ENCODE measurements at regions not wholly inside any gene's neighbourhood (a gene's known extent, or its start where the extent isn't known, plus 50 kb on each side); places are given as distances from the start of the nearest gene placed in this dataset.

DNA sequence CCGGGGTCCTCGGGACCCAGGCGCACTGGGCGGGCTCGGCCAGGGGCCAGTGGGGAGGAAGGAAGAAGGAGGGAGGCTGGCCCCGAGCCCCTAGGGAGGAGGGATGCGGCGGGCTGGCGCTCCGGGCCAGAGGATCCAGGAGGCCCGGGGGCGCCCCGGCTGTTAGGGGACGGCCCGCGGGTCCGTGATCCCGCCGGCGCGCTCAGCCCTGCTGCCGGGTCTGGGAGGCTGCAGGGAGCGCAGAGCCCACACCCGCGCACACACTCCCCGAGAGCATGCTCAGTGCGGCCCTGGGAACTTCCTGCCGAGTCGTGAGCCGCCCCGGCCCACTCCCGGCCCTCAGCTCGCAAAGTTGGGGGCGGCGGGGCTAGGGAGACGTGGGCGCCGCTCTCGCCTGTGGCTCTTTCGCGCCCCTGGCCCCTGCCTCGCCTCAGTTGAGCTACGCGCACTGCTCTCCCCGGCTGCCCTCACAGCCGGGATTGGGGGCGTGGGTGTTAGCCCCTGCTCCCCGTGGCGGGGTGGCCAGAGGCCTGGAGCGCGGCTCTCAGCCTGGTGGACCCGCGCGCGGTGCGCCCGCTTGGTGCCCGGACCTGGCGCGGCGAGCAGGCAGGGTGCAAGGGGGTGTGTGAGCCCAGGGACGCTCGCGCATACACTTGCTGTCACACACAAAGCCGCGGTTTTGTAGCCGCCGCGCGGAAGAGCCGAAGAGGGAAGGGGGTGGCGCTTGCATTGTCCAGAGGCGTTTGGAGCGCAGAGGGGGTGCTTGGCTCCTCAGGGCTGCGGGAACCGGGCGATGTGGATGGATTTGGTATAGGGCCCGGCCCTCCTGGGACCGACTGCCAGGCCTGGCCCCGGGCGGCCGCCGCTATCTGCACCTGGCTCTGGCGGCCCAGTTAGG, 132.9 kb upstream of the MGAT5 start:
- in situ Hi-C loops (cut with MboI; ENCODE audit: low pct_unique_long_range_greater_than_20kb in 2 of 9, low sequenced_read_pairs in 9 of 9, unreplicated experiment in 9 of 9) = loop anchor here (10.0 to 25.0 kb wide), 9 partner anchors 91 to 791 kb away; partner anchors contain the start of gene CCNT2 (in 2 of the 9)
- Histone ChIP-seq H3K4me3 (peak overlapping the region; percentile 67 to 89 (median 69)), H3K4me1 (replicated peaks in 1 of 2) (peaks cover 22 to 33% of the 10 kb centered on the region in 2 donors), H3K27ac (peak overlapping the region; percentile 73)
- WGBS, 10 experiments = 0 to 5% (median 0%) methylated on average over 3 to 5 of the region's 84 CpGs; no CpG with 5 or more reads in 6 of the 10 experiments
- peak; percentile 54 to 70 (median 64) for ATAC-seq (replicated peaks in 6 of 8)

DNA sequence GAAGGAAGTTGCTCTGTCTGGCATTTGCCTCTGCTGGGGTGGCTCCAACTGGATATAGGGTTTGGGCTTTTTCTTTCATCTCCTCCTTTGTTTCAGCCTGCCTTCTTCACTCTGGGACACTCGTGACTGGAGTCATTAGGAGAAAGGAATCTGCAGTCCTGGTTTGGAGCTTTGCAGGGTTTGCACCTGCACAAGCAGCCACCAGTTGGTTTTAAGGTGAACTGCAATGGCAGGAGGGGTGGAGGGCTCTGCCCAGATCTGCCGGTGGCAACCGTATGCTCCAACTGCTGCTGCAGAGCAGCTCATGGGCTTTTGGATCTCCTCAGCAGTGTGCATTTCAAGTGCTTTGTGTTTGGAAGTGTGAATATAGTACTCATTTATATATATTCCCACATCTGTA, 131.3 kb upstream of the MGAT5 start:
- 67 to 100% (median 100%) methylated on average over 1 to 3 of the region's 3 CpGs; no CpG with 5 or more reads in 3 of the 10 experiments for WGBS, 10 experiments
- Histone ChIP-seq H3K4me3 (no peak overlapping the region), H3K4me1 (replicated peaks in 1 of 2) (peaks cover 27 to 37% of the 10 kb centered on the region in 2 donors), H3K27ac (no peak overlapping the region)
- in situ Hi-C loops (cut with MboI; ENCODE audit: low pct_unique_long_range_greater_than_20kb in 2 of 9, low sequenced_read_pairs in 9 of 9, unreplicated experiment in 9 of 9) = loop anchor here (10.0 to 25.0 kb wide), 9 partner anchors 90 to 790 kb away; partner anchors contain the start of gene CCNT2 (in 2 of the 9)
- no peak for ATAC-seq (replicated peaks in 6 of 8)

DNA sequence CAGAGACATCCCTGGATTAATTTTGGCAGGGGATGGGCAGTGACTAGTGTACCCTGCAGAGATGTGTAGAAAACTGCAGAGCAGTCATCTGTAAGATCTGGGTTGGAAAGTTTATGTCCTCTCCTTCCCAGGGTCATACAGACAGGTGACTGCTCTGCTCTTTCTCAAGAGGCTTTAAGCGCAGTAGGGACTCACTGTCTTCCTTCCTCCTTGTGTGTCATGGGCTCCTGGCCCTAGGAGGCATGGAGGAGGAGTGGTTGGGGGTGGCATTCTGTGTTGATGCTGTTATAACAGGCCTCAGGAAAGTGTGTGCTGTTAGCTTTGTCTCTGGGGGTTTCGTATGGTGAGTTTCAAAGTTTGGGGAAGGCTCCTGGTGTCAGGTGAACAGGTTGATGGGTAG, 130.5 kb upstream of the MGAT5 start:
- WGBS, 10 experiments = 67 to 100% (median 100%) methylated on average over 1 to 2 of the region's 2 CpGs; no CpG with 5 or more reads in 3 of the 10 experiments
- Histone ChIP-seq H3K4me3 (no peak overlapping the region), H3K27ac (no peak overlapping the region), H3K4me1 (replicated peaks in 1 of 2) (peaks cover 27 to 37% of the 10 kb centered on the region in 2 donors)
- in situ Hi-C loops (cut with MboI; ENCODE audit: low pct_unique_long_range_greater_than_20kb in 2 of 9, low sequenced_read_pairs in 9 of 9, unreplicated experiment in 9 of 9) = loop anchor here (10.0 to 25.0 kb wide), 9 partner anchors 89 to 789 kb away; partner anchors contain the start of gene CCNT2 (in 2 of the 9)
- ATAC-seq (replicated peaks in 6 of 8) = no peak

DNA sequence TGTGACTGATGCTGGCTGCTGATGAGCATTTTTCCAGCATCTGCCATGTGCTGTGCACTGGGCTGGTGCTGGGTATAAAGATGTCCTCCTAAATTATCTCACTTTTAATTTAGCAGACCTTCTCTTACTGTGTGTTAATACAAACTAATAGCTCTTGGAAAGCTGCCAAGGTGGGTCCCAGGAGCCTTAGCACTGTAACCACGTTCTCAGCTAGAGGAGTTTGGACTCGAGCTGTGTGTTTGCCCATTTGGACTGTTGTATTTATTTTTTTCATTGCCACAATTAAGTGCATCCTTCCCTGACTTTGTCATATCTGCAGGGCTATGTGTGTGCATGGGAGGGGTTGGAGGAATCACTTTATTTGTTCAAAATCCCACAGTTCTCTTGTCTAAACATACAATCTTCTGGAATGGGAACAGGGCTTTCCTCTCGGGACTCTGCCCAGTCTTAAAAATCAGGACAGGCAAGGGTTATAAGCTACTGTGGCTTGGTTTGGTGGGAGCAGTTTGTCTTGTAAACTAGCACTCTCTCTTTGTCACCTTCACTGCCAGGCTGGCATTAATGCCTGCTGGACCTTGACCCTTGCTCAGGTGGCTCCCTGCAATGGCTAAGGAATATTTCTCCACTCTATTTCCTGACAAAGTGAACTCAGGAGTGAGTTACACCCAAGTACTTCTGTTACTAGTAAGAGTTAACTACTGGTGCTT, 129.7 kb upstream of the MGAT5 start:
- Histone ChIP-seq H3K4me1 (replicated peaks in 1 of 2) (peaks cover 20 to 30% of the 10 kb centered on the region in 2 donors), H3K27ac (no peak overlapping the region), H3K4me3 (no peak overlapping the region)
- no peak for ATAC-seq (replicated peaks in 6 of 8)
- in situ Hi-C loops (cut with MboI; ENCODE audit: low pct_unique_long_range_greater_than_20kb in 2 of 9, low sequenced_read_pairs in 9 of 9, unreplicated experiment in 9 of 9) = loop anchor here (10.0 to 25.0 kb wide), 9 partner anchors 88 to 788 kb away; partner anchors contain the start of gene CCNT2 (in 2 of the 9)
- WGBS, 10 experiments = 23 to 100% (median 70%) methylated on average over 1 to 2 of the region's 3 CpGs; no CpG with 5 or more reads in 3 of the 10 experiments

DNA sequence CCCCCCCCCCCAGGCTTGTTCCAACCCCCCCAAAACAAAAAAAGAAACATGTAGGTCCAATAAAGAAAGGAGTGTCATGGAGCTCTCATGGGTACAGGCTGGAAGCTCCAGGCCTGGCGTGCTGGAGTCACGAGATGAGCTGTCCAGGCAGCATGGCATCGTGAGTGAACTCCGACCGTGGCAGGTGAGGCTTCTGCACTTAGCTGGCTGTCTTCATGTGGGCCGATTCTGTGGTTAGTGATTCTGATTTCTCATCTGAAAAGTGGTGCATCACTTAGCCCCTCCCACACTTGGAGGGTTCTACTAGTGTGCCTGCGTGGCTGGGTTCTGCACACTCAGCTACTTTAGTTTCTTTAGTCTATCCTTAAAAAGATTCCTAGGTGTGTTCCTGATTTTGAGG, 126.4 kb upstream of the MGAT5 start:
- H3K4me3 ChIP-seq = no peak overlapping the region
- H3K27ac ChIP-seq = no peak overlapping the region
- H3K4me1 ChIP-seq (replicated peaks in 1 of 2) = peaks cover 13 to 18% of the 10 kb centered on the region in 2 donors
- in situ Hi-C loops (cut with MboI; ENCODE audit: low pct_unique_long_range_greater_than_20kb in 2 of 9, low sequenced_read_pairs in 9 of 9, unreplicated experiment in 9 of 9) = loop anchor here in 2 of 9 experiments (10.0 kb wide), 2 partner anchors 243 to 287 kb away; no protein-coding TSS in a partner anchor
- WGBS, 10 experiments = 78 to 100% (median 95%) methylated on average over 1 to 3 of the region's 7 CpGs; no CpG with 5 or more reads in 4 of the 10 experiments
- no peak for ATAC-seq (replicated peaks in 6 of 8)

DNA sequence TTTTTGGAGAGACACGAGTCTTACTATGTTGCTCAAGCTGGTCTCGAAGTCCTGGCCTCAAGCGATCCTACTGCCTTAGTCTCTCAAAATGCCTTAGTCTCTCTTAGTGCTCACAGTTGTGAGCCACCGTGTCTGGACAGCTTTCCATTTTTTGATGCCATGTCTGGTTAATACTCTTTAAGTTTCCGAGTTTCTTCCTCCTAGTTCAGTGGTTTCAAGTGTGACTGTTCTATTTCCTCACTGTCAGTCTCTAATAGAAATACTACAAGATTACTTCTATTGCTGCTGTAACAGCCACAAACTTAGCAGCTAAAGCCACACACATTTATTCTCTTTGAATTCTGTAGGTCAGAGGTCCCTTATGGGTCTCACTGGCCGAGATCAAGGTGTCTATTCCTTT, 125.1 kb upstream of the MGAT5 start:
- ATAC-seq (replicated peaks in 6 of 8) = no peak
- H3K4me1 ChIP-seq (replicated peaks in 1 of 2) = peaks cover 13 to 15% of the 10 kb centered on the region in 2 donors
- in situ Hi-C loops (cut with MboI; ENCODE audit: low pct_unique_long_range_greater_than_20kb in 2 of 9, low sequenced_read_pairs in 9 of 9, unreplicated experiment in 9 of 9) = loop anchor here in 2 of 9 experiments (10.0 kb wide), 2 partner anchors 244 to 286 kb away; no protein-coding TSS in a partner anchor

DNA sequence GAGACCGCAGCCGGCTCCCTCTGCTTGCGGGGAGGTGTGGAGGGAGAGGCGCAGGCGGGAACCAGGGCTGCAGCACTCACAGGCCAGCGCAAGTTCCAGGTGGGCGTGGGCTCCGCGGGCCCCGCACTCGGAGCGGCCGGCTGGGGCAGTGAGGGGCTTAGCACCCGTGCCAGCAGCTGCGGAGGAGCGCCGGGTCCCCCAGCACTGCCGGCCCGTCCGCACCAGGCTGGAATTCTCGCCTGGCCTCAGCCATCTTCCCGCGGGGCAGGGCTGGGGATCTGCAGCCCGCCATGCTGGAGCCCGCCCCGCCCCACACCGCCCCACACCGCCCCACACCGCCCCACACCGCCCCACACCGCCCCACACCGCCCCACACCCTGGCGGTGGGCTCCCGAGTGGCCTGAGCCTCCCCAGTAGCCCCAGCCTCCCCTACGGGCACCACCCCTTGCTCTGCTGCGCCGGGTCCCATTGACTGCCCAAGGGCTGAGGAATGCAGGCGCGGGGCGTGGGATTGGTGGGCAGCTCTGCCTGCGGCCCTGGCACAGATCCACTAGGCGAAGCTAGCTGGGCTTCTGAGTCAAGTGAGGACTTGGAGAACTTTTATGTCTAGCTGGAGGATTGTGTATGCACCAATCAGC, 123.9 kb upstream of the MGAT5 start:
- in situ Hi-C loops (cut with MboI; ENCODE audit: low pct_unique_long_range_greater_than_20kb in 2 of 9, low sequenced_read_pairs in 9 of 9, unreplicated experiment in 9 of 9) = loop anchor here in 2 of 9 experiments (10.0 kb wide), 2 partner anchors 245 to 285 kb away; no protein-coding TSS in a partner anchor
- Histone ChIP-seq H3K27ac (no peak overlapping the region), H3K4me1 (replicated peaks in 1 of 2) (peaks cover 5% of the 10 kb centered on the region in 2 donors), H3K4me3 (no peak overlapping the region)
- ATAC-seq (replicated peaks in 6 of 8) = no peak
- 40 to 100% (median 90%) methylated on average over 1 to 2 of the region's 42 CpGs; no CpG with 5 or more reads in 6 of the 10 experiments for WGBS, 10 experiments

More for the DNA sequence above, 125.1 kb upstream of the MGAT5 start:
- 81 to 100% (median 96%) methylated on average over 1 to 6 of the region's 6 CpGs; no CpG with 5 or more reads in 2 of the 10 experiments for WGBS, 10 experiments
- Histone ChIP-seq H3K27ac (no peak overlapping the region), H3K4me3 (no peak overlapping the region)

DNA sequence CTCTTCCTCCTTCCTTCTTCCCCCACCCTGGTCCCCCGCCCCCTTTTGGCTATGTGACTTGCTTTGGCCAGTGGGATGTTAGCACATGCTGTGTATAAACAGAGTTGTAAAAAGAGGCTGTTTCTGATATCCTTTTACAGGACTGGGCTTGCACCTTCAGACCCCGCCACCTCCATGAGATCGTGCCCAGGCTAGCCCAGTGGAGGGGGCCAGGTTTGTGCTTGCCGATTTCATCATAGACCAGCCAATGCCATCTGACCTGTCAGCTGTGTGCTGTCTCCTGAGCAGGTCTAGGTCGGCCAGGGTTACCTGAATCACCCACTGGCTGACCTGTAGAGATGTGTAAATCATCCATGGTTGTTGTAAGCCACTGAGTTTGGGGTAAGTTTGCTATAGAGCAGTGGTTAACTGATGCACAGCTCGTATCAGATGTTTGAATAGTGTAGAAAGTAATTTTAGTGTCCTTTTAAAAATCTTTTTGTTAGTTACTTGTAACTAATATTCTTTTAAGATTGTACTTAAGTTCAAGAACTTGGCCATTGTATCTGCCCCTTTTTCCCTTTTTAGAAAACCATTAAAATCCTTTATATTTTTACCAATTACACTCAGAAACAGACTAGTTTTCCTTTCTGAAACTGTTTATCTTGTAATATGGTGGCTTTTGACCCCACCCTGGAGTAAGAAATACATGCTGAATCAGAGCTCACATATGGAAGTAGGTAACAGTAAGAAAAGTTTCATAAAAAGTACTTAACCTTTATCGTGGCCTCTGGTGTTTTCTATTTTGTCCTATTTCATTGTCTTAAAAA, 122.0 kb upstream of the MGAT5 start:
- Histone ChIP-seq H3K4me3 (no peak overlapping the region), H3K27ac (no peak overlapping the region), H3K4me1 (replicated peaks in 1 of 2) (no peaks in the 10 kb centered on the region)
- in situ Hi-C loops (cut with MboI; ENCODE audit: low pct_unique_long_range_greater_than_20kb in 2 of 9, low sequenced_read_pairs in 9 of 9, unreplicated experiment in 9 of 9) = no loop called here
- ATAC-seq (replicated peaks in 6 of 8) = no peak
- WGBS, 10 experiments = 78 to 100% (median 94%) methylated on average over 1 to 5 of the region's 7 CpGs; no CpG with 5 or more reads in 2 of the 10 experiments

DNA sequence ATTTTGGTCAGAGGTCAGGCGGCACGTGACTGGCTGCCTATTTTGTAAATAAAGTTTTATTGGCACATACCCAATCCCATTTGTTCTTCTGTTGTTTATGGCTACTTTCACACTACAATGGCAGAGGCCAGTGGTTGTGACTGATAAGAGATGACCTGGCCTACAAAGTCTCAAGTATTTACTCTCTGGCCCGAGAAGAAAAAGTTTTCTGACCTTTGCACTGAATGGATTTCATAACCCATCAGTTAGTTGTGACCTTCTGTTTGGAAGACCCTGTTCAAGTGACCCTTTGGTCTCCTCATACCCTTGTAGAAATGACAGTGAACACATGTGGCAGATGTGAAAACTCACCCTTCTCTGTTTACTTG, 121.4 kb upstream of the MGAT5 start:
- Histone ChIP-seq H3K27ac (no peak overlapping the region), H3K4me3 (no peak overlapping the region), H3K4me1 (replicated peaks in 1 of 2) (no peaks in the 10 kb centered on the region)
- 33 to 100% (median 76%) methylated on average over 1 to 3 of the region's 3 CpGs; no CpG with 5 or more reads in 1 of the 10 experiments for WGBS, 10 experiments
- ATAC-seq (replicated peaks in 6 of 8) = no peak
- in situ Hi-C loops (cut with MboI; ENCODE audit: low pct_unique_long_range_greater_than_20kb in 2 of 9, low sequenced_read_pairs in 9 of 9, unreplicated experiment in 9 of 9) = no loop called here

DNA sequence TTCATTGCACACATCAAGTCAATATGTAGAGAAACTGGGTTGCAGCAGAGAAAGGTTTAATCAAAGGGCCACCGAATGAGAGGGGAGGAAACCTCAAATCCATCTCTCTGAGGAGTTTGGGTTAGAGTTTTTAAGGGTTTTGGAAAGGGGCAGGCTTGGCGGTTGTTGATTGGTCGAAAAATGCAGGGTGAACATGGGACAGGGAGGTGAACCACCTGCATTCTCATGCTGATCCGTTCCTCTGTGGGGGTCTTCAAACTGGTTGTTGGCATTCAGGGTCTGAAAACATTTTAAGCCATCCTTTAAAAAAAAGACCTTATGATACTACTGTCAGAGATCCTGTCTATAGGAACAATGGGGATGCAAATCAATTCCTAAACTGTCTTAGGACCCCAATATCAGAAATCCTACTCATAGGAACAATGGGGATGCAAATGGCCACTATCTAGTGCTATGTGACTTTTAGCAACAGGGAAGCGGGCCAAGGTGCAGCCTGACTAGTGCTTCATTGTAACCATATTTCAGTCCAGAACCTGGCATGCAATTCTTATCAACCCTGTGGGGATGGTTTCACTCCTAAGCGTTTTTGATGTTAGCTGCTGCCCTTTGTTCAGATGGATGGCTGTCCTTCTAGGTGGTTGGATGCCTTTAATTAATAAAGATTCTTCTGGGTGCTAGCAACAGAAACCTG, 120.1 kb upstream of the MGAT5 start:
- 23 to 94% (median 79%) methylated on average over 1 to 5 of the region's 6 CpGs; no CpG with 5 or more reads in 1 of the 10 experiments for WGBS, 10 experiments
- in situ Hi-C loops (cut with MboI; ENCODE audit: low pct_unique_long_range_greater_than_20kb in 2 of 9, low sequenced_read_pairs in 9 of 9, unreplicated experiment in 9 of 9) = no loop called here
- Histone ChIP-seq H3K4me3 (no peak overlapping the region), H3K27ac (no peak overlapping the region), H3K4me1 (replicated peaks in 1 of 2) (no peaks in the 10 kb centered on the region)
- ATAC-seq (replicated peaks in 6 of 8) = no peak

DNA sequence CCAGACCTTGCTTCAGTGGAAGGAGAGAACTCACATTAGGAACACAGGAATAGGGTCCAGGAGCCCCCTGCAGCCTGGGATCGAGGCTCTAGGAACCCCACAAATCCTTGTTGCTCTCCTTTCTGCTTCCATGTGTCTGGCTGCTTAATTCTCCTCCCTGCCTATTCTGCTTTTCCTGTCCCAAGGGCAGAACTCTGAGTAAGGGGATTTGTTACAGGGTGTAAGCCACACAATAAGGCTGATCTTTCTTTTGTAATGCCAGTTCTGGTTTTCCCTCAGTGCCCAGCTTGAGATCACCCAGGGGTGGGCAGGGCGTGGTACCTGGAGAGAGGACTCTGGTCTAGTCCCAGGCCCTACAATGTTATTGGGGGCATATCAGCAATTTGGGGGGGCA, 119.6 kb upstream of the MGAT5 start:
- Histone ChIP-seq H3K4me1 (replicated peaks in 1 of 2) (no peaks in the 10 kb centered on the region), H3K4me3 (no peak overlapping the region), H3K27ac (no peak overlapping the region)
- ATAC-seq (replicated peaks in 6 of 8) = no peak
- WGBS, 10 experiments = 29 to 100% (median 80%) methylated on average over 1 of the region's 2 CpGs; no CpG with 5 or more reads in 7 of the 10 experiments
- in situ Hi-C loops (cut with MboI; ENCODE audit: low pct_unique_long_range_greater_than_20kb in 2 of 9, low sequenced_read_pairs in 9 of 9, unreplicated experiment in 9 of 9) = no loop called here

All from motor neuron (in vitro differentiated cells).